Erythroblast (primary cell): ENCODE measurements at regions not wholly inside any gene's neighbourhood (a gene's known extent, or its start where the extent isn't known, plus 50 kb on each side); places are given as distances from the start of the nearest gene placed in this dataset.

Experiments used
- GATA1 ChIP-seq: IDR thresholded peaks from 2 replicates; pipeline ENCODE4 v1.6.1; 2011; ENCODE audit warnings: low read depth, mild to moderate bottlenecking, control low read depth, low read length, moderate library complexity
- POLR2A ChIP-seq: IDR thresholded peaks from 2 replicates; pipeline ENCODE4 v1.6.1; 2011; ENCODE audit warnings: mild to moderate bottlenecking, low read length

DNA sequence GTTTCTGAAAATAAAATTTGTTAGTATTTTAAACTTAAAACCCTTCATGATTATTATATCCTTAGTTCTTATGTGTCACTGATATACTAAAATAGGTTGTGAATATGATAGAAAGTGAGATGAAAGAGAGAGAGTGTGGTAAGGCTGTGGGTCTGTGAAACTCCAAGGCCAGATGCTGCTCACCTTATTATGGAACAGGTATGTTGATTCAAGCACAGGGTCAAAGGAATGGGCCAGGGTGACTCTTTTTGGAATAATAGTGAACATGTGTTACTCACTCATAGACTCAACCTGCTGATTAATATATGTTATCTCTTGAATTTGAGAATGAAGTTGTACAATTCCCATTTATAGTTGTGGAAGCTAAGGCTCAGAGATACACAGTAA is 70.7 kb upstream of the FN1 start:
- TF ChIP-seq POLR2A, result no peak
- no peak for TF ChIP-seq GATA1
